Activated CD4-positive, alpha-beta T cell treated with anti-CD3 and anti-CD28 coated beads for 24 hours (primary cell): ENCODE measurements at regions not wholly inside any gene's neighbourhood (a gene's known extent, or its start where the extent isn't known, plus 50 kb on each side); places are given as distances from the start of the nearest gene placed in this dataset.
"Not testable (repeated sequence)": the region's sequence is repeated elsewhere in the genome, so short reads cannot be mapped to it uniquely, and the experiment has no call there.

ENCODE experiments used
- DNase-seq, 2 donors: peaks; one replicate each; pipeline ENCODE4 v3.0.0-alpha.2; 2020; ENCODE audit warnings: low read depth in 2 of 2

DNA sequence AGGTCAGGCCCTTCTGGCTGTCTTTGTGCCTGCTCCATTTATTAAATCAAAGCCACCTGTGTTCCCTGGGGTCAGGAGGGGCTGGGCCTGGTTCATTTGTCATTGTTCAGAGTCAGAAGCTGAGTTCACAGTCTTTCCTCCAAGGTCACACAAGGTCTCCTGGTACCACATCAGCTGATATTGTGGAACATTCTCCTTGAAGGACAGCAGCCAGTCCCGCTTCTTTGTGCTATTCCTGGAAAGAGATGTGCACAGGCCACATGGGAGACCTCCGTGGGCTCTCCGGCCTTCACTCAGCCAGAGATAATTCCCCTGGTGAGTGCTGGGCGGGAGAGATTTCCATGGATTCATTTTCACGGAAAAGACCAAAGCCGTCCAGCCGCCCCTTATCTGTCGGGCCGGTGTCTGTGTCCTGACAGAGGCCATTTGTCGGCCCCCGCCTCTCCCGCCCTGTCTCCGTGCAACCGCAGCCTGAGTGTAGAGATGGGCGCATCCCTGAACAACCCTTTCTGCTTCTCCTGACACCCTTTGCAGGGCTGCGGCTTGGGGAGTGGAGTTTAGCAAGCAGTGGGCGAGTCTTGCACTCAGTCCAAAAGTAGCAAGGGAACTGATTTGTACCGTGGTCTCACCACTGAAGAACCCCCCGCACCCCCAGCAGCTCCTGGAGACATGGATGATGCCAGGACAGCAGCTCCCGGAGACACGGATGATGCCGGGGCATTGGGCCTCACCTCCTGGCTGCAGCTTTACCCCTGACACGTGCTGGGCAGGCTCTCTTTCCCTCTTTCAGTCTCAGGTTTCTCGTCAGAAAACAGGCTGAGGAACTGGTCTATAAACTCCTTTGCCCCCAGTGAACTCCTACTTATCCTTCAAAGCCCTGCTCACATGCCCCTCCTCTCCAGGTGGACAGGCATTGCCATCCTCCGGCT, 198.4 kb downstream of the LAT start:
- not testable (repeated sequence) for DNase-seq

- DNase-seq: no peak
Observed at GRCh38 chr16:29182501-29182900, 197.6 kb downstream of the LAT start.

- DNase-seq: not testable (repeated sequence)
Observed at GRCh38 chr16:29181921-29182411, 197.1 kb downstream of the LAT start.

DNA sequence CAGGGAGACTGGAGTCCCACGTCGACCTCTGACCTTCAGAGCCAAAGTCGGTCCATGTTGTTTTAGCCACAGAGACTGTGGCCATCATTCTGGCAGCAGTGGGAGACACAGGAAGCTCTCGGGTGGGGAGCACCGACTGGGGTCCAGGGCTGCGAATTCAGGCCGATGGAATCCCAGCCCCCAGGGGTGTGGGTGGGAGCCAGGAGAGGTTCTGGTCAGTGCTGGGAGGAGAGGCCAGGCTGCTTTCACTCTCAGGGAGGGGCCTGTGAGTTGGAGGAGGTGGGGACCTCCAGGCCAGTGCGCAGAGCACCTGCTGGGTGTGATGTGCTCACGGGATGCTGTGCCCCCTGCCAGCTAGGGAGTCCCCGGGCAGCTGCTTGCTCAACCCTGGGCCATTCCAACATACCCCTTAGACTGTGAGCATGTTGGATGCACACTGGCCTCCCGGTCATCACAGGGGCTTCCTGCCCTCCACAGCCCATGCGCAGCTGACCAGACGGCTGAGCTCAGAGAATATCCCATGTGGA, 196.5 kb downstream of the LAT start:
- not testable (repeated sequence) for DNase-seq

- not testable (repeated sequence) for DNase-seq
Observed at GRCh38 chr16:29180206-29180600, 195.4 kb downstream of the LAT start.

DNA sequence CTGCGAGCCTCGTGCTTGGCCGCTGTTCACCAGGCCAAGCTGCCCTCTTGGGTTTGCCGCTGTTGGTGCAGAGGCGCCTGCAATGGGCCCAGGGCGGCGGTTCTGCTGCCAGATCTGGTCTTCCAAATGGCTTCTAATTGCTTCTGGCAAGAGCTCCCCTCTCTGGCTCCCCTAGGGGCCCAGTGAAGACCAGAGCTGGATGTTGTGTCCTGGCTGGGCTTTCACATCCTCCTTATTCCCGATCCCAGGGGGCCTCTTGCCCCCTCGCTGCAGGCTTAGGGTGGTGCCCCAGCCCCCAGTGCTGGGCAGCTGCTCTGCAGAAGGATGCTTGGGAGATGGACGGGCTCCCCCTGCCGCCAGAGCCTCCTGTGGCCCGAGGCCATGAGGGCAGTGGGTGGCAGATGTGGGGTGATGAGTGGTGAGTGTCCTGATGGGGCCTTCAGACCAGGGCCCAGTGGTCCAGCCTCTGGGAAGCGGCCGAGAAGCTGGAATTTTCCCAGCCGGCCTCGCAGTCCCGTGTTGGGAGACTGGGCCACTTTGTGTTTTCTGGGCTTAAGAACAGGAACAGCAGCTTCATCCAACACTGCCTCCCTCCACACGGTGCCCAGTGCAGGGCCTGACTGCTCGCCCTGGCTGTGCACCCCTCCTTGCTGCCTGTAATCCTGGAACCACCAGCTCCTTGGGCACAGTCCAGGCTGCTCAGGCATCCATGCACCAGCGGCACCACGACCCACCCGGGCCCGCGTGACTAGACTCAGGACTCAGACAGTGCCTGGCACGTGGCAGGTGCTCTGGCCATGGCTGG, 194.8 kb downstream of the LAT start:
- DNase-seq: not testable (repeated sequence)

DNA sequence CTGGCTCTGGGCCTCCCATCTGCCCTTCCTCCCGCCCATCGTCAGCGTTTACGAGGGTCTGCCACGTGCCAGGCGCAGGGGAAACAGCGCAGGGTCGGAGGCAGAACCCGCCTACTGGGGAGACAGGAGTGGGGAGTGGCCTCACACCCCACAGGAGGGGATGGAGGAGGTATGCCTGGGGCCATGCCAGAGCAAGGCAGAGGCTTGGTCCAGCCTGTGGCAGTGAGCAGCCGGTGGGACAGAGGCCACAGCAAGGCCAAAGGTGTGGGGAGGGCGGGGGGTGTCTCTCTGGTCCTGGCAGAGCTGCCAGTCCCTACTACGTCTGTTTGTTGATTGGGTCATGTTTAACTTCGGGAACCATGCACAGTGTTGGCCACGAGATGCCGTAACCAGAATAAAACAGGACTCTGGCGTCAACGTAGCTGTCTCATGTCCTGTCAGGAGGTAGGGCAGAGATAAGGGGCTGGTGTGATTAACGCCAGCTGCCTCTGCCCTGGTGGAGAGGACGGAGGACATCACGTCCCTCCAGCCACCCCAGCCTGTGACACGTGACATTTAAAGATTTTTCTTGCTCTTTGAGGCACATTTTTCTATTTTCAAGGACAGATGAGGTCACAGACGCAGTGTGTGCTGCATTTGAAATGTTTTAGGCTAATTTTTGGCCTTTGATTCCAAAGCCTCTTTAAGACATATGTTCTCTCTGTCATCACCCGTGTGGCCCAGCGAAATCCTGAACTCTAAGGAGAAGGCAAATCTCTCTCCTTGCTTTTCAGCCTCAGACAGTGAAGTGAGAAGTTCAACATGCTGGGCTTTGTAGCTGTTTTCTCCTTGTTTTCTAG, 193.3 kb downstream of the LAT start:
- DNase-seq: not testable (repeated sequence)

GRCh38 chr16:29177203-29177887, 192.5 kb downstream of the LAT start:
- DNase-seq: not testable (repeated sequence)

DNA sequence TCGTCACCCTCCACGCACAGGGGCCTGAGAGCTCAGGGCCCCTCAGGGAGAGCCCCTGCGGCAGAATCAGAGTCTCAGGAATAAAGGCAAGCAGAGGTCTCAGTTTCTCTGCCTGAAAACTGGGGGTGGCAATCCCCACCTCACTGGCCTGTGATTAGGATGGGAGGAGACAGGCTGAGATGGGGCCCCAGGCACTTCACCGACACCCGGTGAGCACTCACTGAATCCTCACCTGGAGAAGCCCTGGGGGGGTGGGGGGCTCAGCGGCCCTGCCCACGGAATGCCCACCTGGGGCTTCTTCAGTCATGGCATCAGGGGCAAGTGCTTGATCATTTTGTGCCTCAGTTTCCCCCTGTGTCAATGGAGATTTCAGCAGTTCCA, 192.0 kb downstream of the LAT start:
- DNase-seq: not testable (repeated sequence)

DNA sequence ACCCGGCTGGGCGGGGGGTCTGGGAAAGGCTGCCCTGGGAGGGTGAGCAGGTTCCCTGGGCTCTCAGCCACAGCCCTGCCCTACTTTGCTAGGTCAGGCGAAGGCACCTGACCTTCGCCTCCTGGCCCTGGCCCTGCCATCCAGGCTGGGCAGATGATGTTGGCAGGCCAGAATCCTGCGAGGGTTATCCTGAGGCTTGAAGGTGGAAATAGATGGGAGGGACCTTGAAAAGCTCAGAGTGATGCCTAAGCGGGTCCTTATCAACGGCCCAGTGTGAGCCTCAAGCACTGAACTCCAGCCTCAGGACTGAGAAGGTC, 191.3 kb downstream of the LAT start:
- DNase-seq: not testable (repeated sequence)

DNA sequence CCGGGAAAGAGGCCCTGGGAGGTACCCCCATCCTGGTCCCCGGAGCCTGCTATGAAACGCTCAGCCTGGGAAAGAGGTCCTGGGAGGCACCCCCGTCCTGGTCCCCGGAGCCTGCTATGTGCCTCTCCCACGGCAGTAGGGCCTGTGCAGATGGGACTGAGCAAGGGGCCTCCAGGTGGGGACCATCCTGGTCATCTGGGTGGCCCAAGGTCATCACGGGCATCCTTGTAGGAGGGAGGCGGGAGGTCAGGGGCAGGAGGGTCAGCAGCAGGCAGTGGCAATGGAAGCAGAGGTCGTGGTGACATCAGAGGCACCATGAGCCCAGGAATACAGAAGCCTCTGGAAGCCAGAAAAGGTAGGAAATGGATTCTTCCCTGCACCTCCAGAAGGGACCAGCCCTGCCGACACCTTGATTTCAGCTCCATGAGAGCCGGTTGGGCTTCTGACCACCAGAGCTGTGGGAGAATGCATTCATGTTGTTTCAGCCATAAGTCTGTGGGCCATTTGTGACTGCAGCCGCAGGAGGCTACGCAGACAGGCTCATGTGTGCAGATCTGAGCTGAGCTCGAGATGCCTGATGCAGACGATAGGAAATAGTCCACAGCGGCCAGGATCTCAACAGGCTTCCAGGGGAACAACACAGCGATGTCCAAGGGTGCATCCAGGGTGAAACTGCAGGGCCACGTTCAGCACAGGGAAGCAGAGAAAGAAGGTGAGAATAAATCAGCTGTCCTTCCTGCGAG, 190.7 kb downstream of the LAT start:
- not testable (repeated sequence) for DNase-seq

- DNase-seq: not testable (repeated sequence)
Observed at GRCh38 chr16:29173371-29174305, 188.8 kb downstream of the LAT start.

DNA sequence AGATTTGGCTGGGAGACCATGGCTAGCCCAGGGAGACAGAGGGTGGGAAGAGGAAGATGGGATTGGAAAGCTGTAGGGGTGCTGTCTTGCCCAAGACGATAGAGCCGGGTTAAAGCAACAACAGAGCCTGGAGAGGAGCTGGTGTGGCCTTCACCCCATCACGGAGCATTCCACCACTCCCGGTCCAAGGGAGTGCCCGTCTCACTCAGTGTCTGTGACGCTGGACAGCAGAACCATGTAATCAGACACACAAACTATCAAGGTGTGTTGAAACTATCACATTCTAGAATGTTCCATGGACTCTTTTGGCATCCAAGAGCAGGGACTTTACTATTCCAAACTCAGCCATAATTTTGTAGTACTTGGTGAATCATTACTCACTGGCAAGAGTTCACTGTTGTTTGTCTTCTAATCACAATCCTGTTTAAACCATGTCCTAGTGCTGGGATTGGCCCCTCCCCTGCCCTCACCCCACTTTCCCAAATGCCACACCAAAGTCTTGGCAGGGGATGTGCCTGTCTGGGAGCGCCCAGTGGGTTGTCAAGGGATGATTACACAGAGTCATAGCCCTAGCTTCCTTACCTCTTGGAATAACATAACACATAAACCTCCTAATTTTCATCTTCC, 187.4 kb downstream of the LAT start:
- DNase-seq: not testable (repeated sequence)

DNA sequence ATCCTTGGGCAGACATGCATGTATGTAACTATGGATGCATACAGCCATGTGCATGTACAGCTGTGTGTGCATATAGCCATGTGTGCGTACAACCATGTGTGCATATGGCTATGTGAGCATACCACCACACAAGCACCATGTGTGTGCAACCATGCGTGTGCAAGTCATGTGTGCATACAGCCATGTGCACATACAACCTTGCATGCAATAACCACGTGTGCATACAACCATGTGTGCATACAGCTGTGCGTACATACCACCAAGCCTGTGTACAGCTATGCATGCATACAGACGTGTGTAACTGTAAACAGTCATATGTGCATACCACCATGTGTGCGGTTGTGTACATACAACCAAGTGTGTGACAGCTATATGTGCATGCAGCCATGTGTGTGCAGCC, 186.4 kb downstream of the LAT start:
- DNase-seq: not testable (repeated sequence)

DNA sequence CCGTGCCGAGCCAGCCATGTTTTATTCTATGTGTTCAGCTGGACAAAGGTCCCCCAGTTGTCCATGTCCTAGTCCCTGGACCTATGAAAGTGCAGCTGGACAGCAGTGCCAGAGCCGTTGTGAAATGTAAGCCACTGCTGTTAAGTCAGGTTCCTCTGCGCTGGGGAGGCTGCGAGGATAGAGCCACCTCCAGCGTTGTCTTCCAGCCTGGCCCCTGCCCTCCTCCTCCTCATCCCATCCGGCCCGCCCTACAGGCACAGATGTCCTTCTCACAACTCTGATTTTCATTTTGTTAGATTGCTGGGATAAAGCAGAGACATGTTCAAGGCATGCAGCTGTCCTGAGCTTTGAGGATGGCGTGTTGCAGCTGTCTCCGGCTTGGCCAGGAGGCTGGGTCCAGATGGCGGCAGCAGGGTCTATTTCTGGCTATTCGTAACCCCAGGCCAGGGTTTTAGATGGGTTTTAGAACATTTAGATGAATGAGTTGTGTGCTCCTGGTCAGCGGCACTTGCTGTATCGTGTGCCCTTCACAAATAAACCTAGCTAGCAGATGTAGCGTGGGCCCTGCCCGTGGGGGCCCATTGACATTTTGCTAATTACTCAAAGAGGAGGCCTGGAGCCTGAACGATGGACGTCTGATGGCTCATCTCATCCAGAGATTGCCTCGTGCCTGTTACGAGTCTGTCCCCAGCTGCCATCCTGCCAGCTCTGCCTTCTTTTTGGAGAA, 185.7 kb downstream of the LAT start:
- DNase-seq: not testable (repeated sequence)

DNA sequence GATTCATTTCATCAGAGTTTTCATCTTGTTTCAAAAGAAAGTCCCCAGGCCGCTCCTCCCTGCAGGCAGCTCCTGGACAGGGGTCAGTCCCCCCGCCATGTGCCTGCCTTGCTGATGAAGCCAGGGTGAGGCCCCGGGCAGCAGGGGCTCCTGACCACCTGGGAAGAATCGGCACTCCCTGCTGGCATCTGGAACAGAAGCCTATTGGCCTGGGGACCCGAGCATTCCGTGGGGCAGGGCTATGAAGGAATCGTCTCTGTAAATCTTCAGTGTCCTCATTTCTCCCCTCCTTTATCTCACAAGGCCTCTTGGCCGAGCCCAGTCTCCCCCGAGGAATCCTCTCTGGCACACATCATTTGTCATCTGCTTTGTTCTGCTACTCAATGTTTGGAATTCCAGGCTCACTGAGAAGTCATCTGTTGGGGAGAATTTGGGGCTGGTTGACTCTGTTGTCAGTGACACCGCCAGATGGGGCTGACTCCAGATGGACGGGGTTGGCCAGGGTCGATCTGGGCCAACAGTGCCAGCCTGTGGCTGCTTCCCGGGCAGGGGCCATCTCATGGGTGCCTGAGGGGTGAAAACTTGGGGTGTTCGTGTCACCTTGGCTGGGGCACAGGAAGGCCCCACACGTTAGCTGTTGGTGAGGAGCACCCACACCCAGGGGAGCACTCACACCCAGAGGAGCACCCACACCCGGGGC, 184.6 kb downstream of the LAT start:
- not testable (repeated sequence) for DNase-seq
